HCEC 1CT (cell line): ENCODE measurements at regions not wholly inside any gene's neighbourhood (a gene's known extent, or its start where the extent isn't known, plus 50 kb on each side); places are given as distances from the start of the nearest gene placed in this dataset.
A peak's percentile ranks its signal among the peaks of the same experiment; 100 is the strongest.
"Not testable (repeated sequence)": the region's sequence is repeated elsewhere in the genome, so short reads cannot be mapped to it uniquely, and the experiment has no call there.

ENCODE experiments used
- DNase-seq: peaks from one replicate; pipeline ENCODE4 v3.0.0-alpha.2; 2017

- not testable (repeated sequence) for DNase-seq
Measured at GRCh38 chrX:10469-11458, 270.4 kb upstream of the PLCXD1 start.

GRCh38 chrX:13821-14443 is 267.2 kb upstream of the PLCXD1 start:
- DNase-seq = not testable (repeated sequence)

GRCh38 chrX:14452-14851 is 266.7 kb upstream of the PLCXD1 start:
- not testable (repeated sequence) for DNase-seq

GRCh38 chrX:18768-19454 is 262.3 kb upstream of the PLCXD1 start:
- DNase-seq = not testable (repeated sequence)

- DNase-seq = not testable (repeated sequence)
Measured at GRCh38 chrX:19455-19827, 261.7 kb upstream of the PLCXD1 start.

- DNase-seq = peak; percentile 0
Measured at GRCh38 chrX:19912-20571, 261.1 kb upstream of the PLCXD1 start.

- not testable (repeated sequence) for DNase-seq
Measured at GRCh38 chrX:24139-24538, 257.0 kb upstream of the PLCXD1 start.
